22Rv1 (cell line): ENCODE measurements at regions not wholly inside any gene's neighbourhood (a gene's known extent, or its start where the extent isn't known, plus 50 kb on each side); places are given as distances from the start of the nearest gene placed in this dataset.

Experiments used
- CTCF ChIP-seq: fragments of 450-650 bp; IDR thresholded peaks from 2 replicates; pipeline ENCODE4 v1.5.1; 2017; ENCODE audit warnings: mild to moderate bottlenecking
- ZFX ChIP-seq: fragments of 450-650 bp; IDR thresholded peaks from 2 replicates; pipeline ENCODE4 v1.6.1; 2017; ENCODE audit warnings: antibody characterized with exemption, borderline replicate concordance

- TF ChIP-seq CTCF (no peak), ZFX (no peak)
Measured at GRCh38 chr13:103759361-103759760, 693.1 kb upstream of the SLC10A2 start.
